GM18868 (cell line): ENCODE measurements at regions not wholly inside any gene's neighbourhood (a gene's known extent, or its start where the extent isn't known, plus 50 kb on each side); places are given as distances from the start of the nearest gene placed in this dataset.
"Not testable (repeated sequence)": the region's sequence is repeated elsewhere in the genome, so short reads cannot be mapped to it uniquely, and the experiment has no call there.

Source experiments
- ATAC-seq: cut with Tn5 transposase; IDR thresholded peaks from one replicate; pipeline ENCODE4 v1.9.1; 2021; ENCODE audit warnings: mild to moderate bottlenecking, moderate library complexity; ENCODE audit not compliant: unreplicated experiment

DNA sequence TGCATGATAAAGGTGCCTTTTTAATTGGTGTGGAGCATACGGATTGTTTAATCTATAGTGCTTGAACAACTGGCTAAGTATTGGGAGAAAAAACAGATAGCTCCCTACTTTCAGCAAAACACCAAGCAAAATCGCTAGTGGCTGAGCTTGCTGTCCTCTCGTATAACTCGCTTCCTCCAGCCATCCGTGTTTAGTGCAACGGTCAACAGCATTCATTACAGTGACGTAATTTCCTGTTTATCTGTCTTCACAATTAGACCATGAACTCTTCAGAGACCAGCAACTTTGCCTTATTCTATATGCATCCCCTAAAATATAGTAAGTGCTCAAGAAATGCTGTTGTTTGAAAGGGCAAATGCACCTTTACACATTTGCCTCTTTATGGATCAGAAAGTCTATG lies 511.9 kb downstream of the HAPSTR1 start:
- no peak for ATAC-seq

- ATAC-seq = no peak
Observed at GRCh38 chr16:9607515-9608230, 516.2 kb downstream of the HAPSTR1 start.

DNA sequence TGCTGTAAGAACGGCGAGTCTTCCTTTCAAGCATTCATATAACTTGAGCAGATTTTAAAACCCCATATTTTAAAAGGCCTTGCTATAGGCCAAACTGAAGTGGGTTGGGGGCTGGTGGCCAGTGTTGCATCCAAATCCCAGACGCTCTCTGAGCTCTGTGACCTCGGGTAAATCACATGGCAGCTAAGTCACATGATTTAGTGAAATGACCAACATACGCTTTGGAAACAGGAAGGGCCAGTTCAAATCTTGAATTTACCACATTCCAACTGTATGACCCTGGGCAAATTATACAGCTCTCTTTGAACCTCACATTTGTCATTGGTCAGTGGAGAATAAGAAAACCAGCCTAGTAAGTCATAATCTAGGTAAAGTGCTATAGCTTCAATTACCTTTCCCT lies 519.3 kb downstream of the HAPSTR1 start:
- no peak for ATAC-seq

- no peak for ATAC-seq
Observed at GRCh38 chr16:9612267-9612666, 520.8 kb downstream of the HAPSTR1 start.

- ATAC-seq = no peak
Observed at GRCh38 chr16:9614389-9614788, 522.9 kb downstream of the HAPSTR1 start.

GRCh38 chr16:9622268-9622667 lies 530.8 kb downstream of the HAPSTR1 start:
- ATAC-seq = no peak

DNA sequence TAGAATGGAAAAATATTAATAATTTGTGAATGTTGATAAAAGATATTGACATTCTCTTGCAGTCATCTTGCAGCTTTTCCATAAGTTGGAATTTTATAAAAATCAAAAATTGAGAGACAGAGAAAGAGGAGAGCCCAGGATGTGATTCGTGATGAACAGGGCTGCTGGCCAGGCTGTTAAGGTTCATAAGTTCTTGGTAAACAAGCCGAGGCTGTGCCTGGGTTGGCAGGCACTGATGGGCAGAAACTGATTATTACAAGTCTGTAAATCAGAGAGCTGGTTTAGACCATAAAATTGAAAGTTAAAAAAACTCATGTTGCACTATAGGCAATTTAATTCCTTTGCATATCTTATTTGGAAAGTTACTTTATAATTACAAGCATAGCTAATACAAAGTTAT lies 533.7 kb downstream of the HAPSTR1 start:
- no peak for ATAC-seq

DNA sequence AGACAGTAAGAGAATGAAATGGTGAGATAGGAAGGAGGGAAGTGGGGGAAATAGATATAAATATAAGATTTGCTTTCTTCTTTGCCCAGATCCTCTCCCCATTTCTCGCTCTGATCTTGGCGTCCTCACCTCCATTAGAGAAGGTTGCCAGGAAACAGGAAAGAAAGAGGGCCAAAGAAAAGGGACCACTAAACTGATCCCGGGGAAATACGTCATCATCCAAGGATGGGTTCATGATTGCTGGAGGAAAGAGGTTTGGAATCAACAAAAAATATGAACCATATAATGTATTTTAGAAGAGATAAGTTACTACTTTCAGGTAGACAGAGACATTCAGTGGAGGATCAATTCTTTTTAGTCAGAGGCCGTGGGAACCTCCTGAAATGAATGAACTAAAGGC lies 536.0 kb downstream of the HAPSTR1 start:
- no peak for ATAC-seq

DNA sequence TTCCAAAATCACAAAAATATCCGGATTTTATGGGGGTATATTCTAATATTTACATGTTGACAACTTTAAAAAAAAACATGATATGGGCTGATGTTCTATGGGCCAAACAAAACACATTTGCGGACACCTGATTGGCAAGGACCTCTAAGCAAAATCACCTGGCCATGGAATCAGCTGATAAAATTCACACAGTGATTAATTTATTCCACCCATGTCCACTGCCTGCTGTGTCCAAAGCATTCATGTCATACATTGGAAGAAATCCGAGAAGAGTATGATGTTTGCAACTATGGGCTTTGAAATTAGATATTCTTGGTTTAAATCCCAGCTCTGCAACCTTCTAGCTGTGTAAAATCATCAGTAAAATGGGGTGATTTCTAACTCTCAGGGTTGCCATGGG lies 538.7 kb downstream of the HAPSTR1 start:
- no peak for ATAC-seq

DNA sequence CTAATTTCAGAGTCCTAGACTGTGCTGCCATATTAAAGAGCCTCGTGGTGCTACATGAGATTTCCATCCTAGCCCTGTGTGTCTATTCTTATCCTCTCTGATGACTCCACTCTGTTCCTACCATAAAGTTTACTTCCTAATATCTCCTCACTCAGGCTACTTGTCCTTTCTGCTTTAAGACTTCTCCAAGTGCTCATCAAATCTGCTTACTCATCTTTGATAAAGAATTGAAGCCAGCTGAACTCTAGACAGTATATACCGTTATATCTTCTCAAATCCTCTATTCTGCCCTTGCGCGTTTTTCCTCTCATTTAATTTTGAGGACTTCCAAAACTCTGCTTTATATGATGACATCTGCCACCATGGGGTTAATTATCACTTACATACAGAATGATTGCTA lies 539.5 kb downstream of the HAPSTR1 start:
- ATAC-seq = no peak

DNA sequence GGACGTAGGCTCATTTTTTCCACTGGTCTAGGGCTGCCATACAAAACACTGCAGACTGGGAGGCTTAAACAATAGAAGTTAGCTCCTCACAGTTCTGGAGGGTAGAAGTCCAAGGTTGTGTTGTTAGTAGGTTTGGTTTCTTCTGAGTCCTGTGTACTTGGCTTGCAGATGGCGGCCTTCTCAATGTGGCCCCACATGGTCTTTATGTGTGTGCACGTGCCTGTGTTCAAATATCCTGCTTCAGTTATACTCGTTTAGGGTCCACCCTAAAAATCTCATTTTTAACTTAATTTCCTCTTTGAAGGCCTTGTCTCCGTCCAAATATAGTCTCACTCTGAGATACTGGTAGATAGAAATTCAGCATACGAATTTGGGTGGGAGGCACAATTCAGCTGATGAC lies 542.4 kb downstream of the HAPSTR1 start:
- no peak for ATAC-seq

DNA sequence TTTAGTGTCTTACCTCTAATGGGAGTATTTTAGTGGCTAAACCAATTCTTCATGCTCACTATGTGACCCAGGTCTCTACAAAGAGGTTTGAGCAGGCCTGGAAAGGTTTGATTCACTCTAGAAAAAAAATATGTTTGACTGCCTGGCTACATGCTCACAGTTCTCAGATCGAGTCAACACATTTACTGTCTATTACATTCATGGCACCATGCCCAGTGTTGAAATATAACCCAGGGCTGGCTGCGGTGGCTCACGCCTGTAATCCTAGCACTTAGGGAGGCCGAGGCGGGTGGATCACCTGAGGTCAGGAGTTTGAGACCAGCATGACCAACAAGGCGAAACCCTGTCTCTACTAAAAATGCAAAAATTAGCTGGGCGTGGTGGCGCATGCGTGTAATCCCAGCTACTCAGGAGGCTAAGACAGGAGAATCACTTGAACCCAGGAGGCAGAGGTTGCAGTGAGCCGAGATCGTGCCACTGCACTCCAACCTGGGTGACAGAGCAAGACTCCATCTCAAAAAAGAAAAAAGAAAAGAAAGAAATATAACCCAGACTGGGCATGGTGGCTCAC lies 543.8 kb downstream of the HAPSTR1 start:
- ATAC-seq = not testable (repeated sequence)

- no peak for ATAC-seq
Observed at GRCh38 chr16:9644258-9644657, 538.0 kb downstream of the GRIN2A start.

- no peak for ATAC-seq
Observed at GRCh38 chr16:9645911-9646310, 536.3 kb downstream of the GRIN2A start.

DNA sequence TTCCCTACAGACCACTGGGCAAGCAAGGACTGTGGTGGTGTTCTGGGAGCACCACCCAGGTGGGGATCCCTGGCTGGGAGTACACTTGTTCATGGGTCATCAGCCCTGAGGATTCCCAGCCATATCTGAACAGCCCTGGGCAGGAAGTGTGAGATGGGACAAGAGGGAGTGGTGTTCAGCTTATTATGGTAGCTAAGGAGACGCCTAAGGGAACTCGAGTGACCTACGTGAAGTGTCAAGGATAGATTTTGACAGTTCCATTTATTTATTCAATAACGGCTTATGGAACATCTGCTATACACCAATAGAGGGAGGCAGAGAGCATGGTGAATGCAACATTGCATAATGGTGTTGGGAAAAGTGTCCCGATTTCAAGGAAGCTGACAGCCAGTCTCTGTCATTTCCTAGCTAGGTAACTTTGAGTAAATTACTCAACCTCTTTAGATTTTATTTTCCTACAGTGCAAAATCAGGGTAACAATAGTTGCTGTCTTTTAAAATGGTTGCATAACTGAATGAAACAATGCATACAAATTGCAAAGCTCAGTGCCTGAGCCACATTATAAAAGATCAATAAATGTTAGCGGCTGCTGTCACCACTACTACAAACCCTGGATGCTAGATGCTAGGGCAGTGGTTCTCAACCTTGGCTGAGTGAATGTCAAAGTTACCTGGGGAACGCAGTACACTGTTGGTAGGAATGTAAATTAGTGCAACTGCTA lies 534.1 kb downstream of the GRIN2A start:
- no peak for ATAC-seq

DNA sequence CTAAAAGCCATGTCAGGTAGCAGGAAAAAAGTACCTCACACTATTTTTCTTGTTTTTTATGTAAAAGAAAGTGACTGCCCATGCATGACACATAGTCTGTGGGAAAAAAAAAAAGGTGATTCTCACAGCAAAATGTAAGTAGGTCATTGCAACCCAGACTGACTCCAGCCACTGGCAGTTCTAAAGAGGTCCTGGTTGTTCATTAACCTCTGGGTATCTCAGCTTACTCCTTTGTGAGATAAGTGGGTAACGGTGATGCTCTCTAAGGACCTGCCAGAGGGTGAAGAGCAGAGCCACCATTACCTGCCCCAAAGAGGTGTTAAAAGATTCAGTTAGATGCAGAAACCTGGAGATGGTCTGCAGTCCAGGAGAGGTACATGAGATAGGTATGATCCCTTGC lies 531.9 kb downstream of the GRIN2A start:
- no peak for ATAC-seq

- no peak for ATAC-seq
Observed at GRCh38 chr16:9655051-9655450, 527.2 kb downstream of the GRIN2A start.

GRCh38 chr16:9657641-9658040 lies 524.6 kb downstream of the GRIN2A start:
- no peak for ATAC-seq

GRCh38 chr16:9658164-9658563 lies 524.1 kb downstream of the GRIN2A start:
- ATAC-seq = no peak

DNA sequence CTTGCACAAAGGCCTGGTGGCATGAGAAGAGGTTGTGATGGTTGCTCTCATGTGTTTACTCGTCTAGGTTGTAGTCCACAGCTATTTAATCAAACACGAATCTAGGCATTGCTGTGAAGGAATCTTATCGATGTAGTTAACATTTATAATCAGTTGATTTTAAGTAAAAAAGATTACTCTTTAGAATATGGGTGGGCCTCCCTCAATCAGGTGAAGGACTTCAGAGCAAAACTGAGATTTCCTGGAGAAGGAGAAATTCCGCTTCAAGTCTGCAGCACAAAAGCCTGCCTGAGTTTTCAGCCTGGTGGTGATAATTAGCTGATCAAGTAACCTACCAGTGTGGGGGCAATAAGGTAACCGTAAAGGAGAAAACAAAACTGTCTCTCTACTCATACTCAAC lies 523.6 kb downstream of the GRIN2A start:
- ATAC-seq = no peak

DNA sequence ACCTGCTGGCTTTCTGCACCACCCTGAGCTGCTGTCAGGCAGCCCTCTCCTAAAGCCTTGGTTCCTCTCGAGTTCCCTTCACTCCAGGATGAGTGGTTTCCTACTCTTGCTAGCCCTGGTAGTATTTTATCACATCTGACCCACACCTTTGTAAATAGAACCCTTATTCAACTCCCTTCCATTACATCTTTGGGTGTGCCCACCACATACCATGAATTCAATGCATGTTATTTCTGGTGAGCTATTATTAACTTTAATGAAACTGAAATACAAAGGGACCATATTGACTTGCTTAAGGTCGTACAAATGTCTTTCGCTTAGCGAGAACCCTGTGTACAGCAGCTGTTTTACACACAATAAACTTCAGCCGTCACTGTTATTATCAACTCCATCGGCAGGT lies 521.3 kb downstream of the GRIN2A start:
- no peak for ATAC-seq

GRCh38 chr16:9661336-9662017 lies 520.8 kb downstream of the GRIN2A start:
- ATAC-seq = no peak
